ENCODE measurements at regions not wholly inside any gene's neighbourhood (a gene's known extent, or its start where the extent isn't known, plus 50 kb on each side); places are given as distances from the start of the nearest gene placed in this dataset.

DNA sequence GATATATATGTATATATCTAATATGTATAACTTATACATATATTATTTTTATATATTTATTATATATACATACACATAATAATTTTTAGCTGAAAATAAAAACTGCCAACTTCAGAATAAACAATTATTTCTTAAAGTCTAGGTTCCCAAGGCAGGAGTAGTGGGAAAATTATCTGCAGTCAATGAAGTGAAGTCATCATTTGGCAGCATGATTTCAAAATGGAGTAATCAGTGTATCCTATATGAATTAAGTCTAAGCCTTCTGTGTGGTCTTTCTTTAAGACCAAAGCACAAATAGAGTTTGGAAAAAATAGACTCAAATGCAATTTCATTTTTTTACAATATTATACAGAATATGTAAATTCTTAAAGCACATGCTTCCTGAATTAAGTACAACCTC is 251.0 kb downstream of the SAMD5 start:
- DNase-seq: no peak

DNA sequence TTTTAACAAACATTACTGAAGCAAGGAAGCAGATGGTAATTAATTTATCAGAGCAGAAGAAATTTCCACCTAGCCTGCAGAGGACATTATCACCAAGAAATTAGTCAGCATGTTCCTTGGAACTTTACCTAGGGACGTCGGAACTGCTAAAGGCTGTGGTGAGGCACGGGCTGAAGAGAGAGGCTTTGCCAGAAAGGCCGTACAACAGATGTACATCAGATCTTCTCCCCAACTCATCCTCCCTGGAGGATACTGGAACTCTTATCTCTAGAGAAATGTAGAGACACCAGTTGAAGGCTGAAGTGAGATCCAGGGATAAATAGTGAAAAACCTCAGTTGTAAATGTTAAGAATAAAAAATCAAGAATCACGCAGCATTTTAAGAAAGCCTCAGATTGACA is 257.1 kb downstream of the SAMD5 start:
- DNase-seq: no peak

- no peak for DNase-seq
These were observed 260.5 kb downstream of the SAMD5 start for GRCh38 chr6:147768969-147769368.

GRCh38 chr6:147769496-147770087 is 261.1 kb downstream of the SAMD5 start:
- DNase-seq: no peak

DNA sequence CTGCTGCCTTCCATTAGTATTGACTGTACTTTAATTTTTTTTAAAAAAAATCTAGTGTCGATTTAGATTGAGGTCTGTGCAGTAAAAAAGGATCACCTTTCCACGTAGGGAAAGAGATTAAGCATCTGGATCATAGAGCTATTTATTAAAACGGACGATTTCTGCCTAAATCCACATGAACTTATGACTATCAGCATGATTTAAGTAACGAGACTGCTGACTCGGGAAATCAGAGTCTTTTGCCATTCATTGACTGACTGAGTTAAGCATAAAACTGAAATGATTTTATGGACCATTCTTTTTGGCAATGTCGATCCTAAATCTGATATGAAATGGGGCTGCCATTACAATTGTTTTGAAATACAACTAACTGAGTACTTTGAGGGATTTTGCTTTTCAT is 261.7 kb downstream of the SAMD5 start:
- no peak for DNase-seq

GRCh38 chr6:147772724-147773123 is 264.2 kb downstream of the SAMD5 start:
- no peak for DNase-seq

GRCh38 chr6:147774856-147775255 is 266.4 kb downstream of the SAMD5 start:
- no peak for DNase-seq

DNA sequence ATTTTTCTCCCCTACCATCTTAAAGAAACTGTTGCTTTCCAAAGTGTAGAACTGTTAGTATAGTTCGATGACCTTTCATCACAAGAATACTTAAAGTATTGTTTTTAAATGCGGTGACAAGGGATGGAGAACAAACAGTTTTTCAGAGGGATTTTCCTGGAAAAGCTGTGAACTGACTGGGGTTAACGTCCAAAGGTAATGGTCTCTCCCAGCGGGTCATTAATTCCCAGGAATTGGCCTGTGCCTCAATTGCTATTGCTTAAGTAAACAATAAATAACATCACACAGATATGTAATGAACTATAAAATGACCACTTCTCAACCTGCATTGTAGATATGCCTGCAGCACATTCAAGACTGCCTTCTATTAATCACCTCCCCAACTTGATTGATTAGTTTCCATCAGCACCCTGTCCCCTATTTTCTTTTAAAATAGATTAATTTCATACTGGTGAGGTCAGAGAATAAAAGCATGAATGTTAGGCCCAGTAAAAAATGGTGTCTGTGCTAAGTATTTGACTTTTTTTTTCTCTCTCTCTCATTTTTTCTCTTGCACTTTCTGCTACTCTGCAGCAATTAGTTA is 268.2 kb downstream of the SAMD5 start:
- DNase-seq: no peak

DNA sequence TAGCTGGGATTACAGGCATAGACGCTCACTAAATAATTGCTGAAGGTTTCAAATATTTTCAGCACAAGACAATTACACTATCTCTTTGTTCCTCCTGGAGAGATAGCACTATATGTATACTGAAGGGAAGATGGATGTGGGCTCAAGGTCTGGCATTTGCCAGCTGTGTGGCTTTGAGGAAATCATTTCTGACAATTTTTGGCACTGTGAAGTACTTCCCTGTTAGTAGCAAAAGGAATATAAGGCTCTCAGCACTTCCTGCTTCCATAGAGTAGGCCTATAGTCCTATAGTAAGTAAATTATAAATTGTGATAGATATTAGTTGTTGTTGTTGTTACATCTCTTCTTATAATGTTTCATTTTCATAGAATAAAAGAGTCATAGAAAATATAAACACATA is 271.1 kb downstream of the SAMD5 start:
- no peak for DNase-seq

DNA sequence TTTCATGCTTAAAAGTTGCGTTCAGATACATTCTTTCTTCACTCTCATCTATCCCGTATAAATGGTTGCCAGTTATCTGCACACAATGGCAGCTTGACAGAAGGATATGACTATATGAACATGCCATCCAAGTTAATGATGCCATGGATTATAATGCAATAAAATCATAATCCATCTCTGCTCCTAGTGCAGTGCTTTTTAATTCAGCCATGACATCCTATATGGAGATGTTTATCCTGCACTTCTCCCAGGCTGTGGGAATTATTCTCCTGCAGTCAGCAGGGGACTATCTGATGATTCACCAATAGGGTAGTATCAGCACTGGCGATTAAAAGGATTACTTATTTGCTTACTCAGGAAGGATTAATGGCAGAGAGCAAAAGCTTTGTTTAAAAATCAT is 273.8 kb downstream of the SAMD5 start:
- DNase-seq: no peak

GRCh38 chr6:147784371-147784770 is 275.9 kb downstream of the SAMD5 start:
- no peak for DNase-seq

- DNase-seq: no peak
These were observed 278.9 kb downstream of the SAMD5 start for GRCh38 chr6:147787417-147787816.

GRCh38 chr6:147789430-147789947 is 281.0 kb downstream of the SAMD5 start:
- DNase-seq: no peak

DNA sequence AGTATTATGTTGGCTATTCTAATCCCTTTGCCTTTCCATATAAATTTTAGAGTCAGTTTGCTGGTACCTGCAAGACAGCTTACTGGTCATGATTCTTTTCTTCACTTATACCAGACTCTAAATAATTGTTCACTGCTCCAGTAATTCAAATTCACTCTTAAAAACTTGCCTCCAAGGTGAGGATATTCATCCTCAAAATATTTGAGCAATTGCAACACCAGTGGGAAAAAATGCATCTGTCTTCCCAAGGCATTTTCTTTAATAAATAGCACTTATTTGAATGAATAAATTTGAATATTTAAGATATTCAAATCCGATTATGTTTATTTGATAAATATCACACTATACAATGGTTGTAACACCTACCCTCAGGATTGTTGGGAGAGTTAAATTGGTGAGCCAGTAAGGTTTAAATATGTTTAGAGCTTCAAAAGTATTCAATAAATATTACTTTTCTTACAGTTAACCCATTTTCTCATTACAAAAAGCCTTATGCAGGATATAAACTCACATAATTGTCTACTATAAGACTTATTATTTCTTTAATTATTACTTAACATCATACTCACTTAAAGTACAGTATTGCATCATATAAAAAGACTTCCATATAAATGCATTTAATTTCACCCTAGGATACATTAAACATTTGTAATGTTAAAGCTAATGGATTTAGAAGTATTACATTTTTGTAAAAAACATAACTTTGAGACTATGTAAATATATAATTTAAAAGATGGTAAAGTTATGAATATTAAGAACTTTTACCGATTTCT is 285.6 kb downstream of the SAMD5 start:
- no peak for DNase-seq

DNA sequence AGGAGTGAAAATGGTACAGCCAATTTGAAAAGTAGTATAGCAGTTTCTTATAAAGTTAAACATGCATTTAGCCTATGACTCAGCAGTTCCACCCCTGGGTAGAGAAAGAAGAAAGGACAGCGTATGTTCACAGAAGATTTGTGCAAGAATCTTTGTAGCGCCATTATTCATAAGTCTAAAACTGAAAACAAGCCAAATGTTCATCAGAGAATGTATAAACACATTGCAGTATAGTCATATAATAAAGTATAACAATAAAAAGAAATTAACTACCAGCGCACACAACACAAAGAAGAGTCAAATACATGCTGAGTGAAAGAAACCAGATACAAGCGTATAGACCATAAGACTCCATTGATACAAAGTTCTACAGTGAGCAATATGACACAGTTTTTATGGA is 294.0 kb downstream of the SAMD5 start:
- no peak for DNase-seq

GRCh38 chr6:147805155-147805554 is 296.7 kb downstream of the SAMD5 start:
- DNase-seq: no peak

DNA sequence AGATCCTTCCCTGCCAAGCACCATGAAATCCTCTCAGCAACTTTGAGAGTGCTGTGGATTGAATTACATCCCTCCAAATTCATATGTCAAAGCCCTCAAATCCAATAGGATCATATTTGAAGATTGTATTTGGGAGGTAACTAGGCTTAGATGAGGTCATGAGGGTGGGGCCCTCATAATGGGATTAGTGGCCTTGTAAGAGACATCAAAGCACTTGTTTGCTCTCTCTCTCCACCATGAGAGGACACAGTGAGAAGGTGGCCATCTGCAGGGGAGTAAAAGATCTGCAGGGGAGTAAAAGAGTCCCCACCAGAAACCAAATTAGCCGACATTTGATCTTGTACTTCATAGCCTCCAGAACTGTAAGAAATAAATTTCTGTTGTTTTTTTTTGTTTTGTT is 298.2 kb downstream of the SAMD5 start:
- DNase-seq: no peak

GRCh38 chr6:147808640-147809039 is 300.1 kb downstream of the SAMD5 start:
- DNase-seq: no peak

DNA sequence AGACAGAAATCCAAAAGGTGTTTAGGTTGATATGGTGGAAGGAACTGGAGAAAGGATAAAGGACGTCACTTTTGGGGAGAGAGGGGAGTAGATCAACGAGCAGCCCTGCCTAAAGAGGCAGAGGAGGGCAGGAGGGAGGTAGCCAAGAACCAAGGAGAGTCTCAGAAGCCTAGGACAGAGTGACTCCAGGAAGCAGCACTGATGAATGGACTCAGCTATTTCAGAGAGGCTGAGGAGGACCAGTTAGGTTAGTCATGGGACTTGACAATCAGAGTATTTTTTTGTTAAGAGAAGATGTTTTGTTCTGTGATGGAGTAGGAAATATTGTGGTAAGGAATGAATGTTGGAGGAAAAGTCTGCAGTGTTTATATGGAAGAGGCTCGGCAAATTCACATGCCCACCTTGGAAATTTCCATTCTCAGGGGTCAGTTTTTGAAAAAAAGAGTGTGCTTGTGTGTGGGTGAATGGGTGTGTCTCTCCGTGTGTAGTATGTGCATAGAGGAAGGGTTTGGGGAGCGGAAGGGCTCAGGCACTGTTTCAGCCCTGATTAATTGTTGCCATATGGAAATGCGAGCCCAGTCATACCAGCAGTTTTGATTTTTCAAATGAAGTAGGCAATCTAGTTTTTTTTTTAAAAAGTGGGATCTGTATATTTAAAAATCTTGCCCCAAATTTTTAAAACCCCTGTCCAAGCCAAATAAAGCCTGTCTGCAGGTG is 303.6 kb downstream of the SAMD5 start:
- no peak for DNase-seq

GRCh38 chr6:147817042-147817689 is 308.7 kb downstream of the SAMD5 start:
- DNase-seq: no peak

- no peak for DNase-seq
These were observed 312.0 kb downstream of the SAMD5 start for GRCh38 chr6:147820520-147820919.

GRCh38 chr6:147821295-147821897 is 312.9 kb downstream of the SAMD5 start:
- DNase-seq: no peak

All from inflammatory macrophage (primary cell).